ENCODE measurements at regions not wholly inside any gene's neighbourhood (a gene's known extent, or its start where the extent isn't known, plus 50 kb on each side); places are given as distances from the start of the nearest gene placed in this dataset.

DNA sequence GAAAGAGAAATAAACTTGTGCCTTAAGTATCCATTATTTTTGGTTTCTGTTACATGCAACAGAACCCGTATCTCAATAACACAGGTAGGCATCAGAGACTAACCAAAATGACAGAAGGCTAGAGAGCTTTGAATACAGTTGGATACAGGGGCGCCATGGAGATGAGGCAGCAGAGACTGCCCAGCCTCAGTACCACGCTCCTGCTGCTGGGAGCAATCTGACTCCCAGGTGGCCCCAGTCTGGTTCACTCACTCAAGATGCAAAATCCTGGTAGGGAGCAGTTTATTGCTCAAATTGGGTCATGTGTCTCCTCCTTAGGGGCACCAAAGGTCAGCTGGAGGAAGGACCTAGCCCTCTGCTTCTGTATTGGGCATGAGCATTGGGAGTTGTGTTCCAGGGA, 218.9 kb downstream of the USP22 start:
- TF ChIP-seq YY1 (IDR thresholded peaks at IDR 0.05; ENCODE audit: extremely low read depth, insufficient replicate concordance, low read depth, low read length) (no peak), ZFX (IDR thresholded peaks at IDR 0.05) (no peak), ZNF274 (IDR thresholded peaks at IDR 0.05; ENCODE audit: low read depth, low read length) (no peak), EZH2 (IDR thresholded peaks at IDR 0.05) (no peak), JUND (IDR thresholded peaks at IDR 0.05) (no peak), RAD21 (IDR thresholded peaks at IDR 0.05; ENCODE audit: low read depth) (no peak), FOSL1 (IDR thresholded peaks at IDR 0.05; ENCODE audit: low read depth) (no peak), SP1 (IDR thresholded peaks at IDR 0.05; ENCODE audit: low read depth) (no peak), SIN3A (IDR thresholded peaks at IDR 0.05; ENCODE audit: low read depth) (no peak), CBX3 (IDR thresholded peaks at IDR 0.05; ENCODE audit: low read depth) (no peak), POLR2AphosphoS5 (IDR thresholded peaks at IDR 0.05; ENCODE audit: low read depth, low read length) (no peak)
- TF ChIP-seq, protein P1, sequence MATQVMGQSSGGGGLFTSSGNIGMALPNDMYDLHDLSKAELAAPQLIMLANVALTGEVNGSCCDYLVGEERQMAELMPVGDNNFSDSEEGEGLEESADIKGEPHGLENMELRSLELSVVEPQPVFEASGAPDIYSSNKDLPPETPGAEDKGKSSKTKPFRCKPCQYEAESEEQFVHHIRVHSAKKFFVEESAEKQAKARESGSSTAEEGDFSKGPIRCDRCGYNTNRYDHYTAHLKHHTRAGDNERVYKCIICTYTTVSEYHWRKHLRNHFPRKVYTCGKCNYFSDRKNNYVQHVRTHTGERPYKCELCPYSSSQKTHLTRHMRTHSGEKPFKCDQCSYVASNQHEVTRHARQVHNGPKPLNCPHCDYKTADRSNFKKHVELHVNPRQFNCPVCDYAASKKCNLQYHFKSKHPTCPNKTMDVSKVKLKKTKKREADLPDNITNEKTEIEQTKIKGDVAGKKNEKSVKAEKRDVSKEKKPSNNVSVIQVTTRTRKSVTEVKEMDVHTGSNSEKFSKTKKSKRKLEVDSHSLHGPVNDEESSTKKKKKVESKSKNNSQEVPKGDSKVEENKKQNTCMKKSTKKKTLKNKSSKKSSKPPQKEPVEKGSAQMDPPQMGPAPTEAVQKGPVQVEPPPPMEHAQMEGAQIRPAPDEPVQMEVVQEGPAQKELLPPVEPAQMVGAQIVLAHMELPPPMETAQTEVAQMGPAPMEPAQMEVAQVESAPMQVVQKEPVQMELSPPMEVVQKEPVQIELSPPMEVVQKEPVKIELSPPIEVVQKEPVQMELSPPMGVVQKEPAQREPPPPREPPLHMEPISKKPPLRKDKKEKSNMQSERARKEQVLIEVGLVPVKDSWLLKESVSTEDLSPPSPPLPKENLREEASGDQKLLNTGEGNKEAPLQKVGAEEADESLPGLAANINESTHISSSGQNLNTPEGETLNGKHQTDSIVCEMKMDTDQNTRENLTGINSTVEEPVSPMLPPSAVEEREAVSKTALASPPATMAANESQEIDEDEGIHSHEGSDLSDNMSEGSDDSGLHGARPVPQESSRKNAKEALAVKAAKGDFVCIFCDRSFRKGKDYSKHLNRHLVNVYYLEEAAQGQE (IDR thresholded peaks at IDR 0.05; ENCODE audit: low read depth) = no peak
- TF ChIP-seq, protein P2, sequence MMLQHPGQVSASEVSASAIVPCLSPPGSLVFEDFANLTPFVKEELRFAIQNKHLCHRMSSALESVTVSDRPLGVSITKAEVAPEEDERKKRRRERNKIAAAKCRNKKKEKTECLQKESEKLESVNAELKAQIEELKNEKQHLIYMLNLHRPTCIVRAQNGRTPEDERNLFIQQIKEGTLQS (IDR thresholded peaks at IDR 0.05) = no peak
- H2AFZ ChIP-seq (ENCODE audit: low read depth, low read length, poor library complexity, severe bottlenecking) = no peak overlapping the region
- no peak for ATAC-seq
- H4K20me1 ChIP-seq (ENCODE audit: insufficient read depth) = no peaks in the 10 kb centered on the region
- ChIA-PET RAD21 (ENCODE audit: low non-redundant PET in 1 of 2, low total read pairs in 2 of 2, uncharacterized antibody in 2 of 2, unreplicated experiment in 2 of 2) (no interaction called here), CTCF (no interaction called here), POLR2A (no interaction called here)
- DNase-seq (ENCODE audit: low read depth, low spot score) = no peak
- no peak overlapping the region for H3K9ac ChIP-seq (ENCODE audit: low read length)
- no peaks in the 10 kb centered on the region for H3K27me3 ChIP-seq (ENCODE audit: insufficient read depth, low read length)
- no peaks in the 10 kb centered on the region for H3K9me3 ChIP-seq (ENCODE audit: control insufficient read depth in 1 of 2, insufficient read depth in 1 of 2, low read depth in 1 of 2, low read length in 2 of 2)
- H3K79me2 ChIP-seq (ENCODE audit: insufficient read depth, low read length) = no peaks in the 10 kb centered on the region
- intact Hi-C loops (cut with micrococcal nuclease) = no loop called here
- no TSS peak for BruUV-seq (replicated peaks)
- no peak overlapping the region for H3K4me3 ChIP-seq (replicated peaks in 1 of 2; ENCODE audit: low read depth in 1 of 2, low read length in 2 of 2)
- no peak overlapping the region for H3K4me2 ChIP-seq (ENCODE audit: low read length)
- H3K27ac ChIP-seq (ENCODE audit: low read depth, low read length) = no peak overlapping the region
- H3K36me3 ChIP-seq (ENCODE audit: control insufficient read depth in 1 of 2, insufficient read depth in 2 of 2, low read length in 2 of 2) = no peaks in the 10 kb centered on the region
- no peaks in the 10 kb centered on the region for H3K9me2 ChIP-seq (ENCODE audit: insufficient read depth)
- H3K4me1 ChIP-seq (ENCODE audit: control insufficient read depth in 1 of 2, insufficient read depth in 2 of 2, low read length in 2 of 2) = no peaks in the 10 kb centered on the region

Measured in HCT116 (cell line).